OCI-LY1 (cell line): ENCODE measurements at regions not wholly inside any gene's neighbourhood (a gene's known extent, or its start where the extent isn't known, plus 50 kb on each side); places are given as distances from the start of the nearest gene placed in this dataset.

Experiments
- H2AFZ ChIP-seq: fragments of 200-600 bp; sonication (generic), shearing (Covaris generic); 2 replicates; pipeline ENCODE4 v1.6.0; 2014; ENCODE audit warnings: antibody characterized with exemption, mild to moderate bottlenecking, low read length
- H3F3A ChIP-seq: fragments of 200-600 bp; sonication (generic), shearing (Covaris generic); 2 replicates; pipeline ENCODE4 v1.6.0; 2014; ENCODE audit warnings: mild to moderate bottlenecking, antibody characterized with exemption, low read length, moderate library complexity; ENCODE audit not compliant: insufficient read depth
- H3K27ac ChIP-seq: fragments of 200-600 bp; sonication (generic); 2 replicates; pipeline ENCODE4 v1.5.1; 2014; ENCODE audit warnings: low read length, mixed run types, mild to moderate bottlenecking, low read depth; ENCODE audit not compliant: poor library complexity, severe bottlenecking
- H3K27me3 ChIP-seq: fragments of 200-600 bp; sonication (generic); 2 replicates; pipeline ENCODE4 v1.6.0; 2014; ENCODE audit warnings: antibody characterized with exemption, mild to moderate bottlenecking, low read length, moderate library complexity; ENCODE audit not compliant: insufficient read depth
- H3K36me3 ChIP-seq: fragments of 200-600 bp; sonication (generic); 2 replicates; pipeline ENCODE4 v1.6.1; 2014; ENCODE audit warnings: mild to moderate bottlenecking, antibody characterized with exemption, low read length, moderate library complexity, mixed read lengths; ENCODE audit not compliant: insufficient read depth
- H3K4me1 ChIP-seq: fragments of 200-600 bp; sonication (generic); 2 replicates; pipeline ENCODE4 v1.5.1; 2014; ENCODE audit warnings: mild to moderate bottlenecking, low read length, moderate library complexity; ENCODE audit not compliant: insufficient read depth, severe bottlenecking
- H3K4me2 ChIP-seq: fragments of 200-600 bp; sonication (generic), shearing (Covaris generic); 2 replicates; pipeline ENCODE4 v1.6.1; 2014; ENCODE audit warnings: low read length
- H3K4me3 ChIP-seq: fragments of 200-600 bp; sonication (generic); 2 replicates; pipeline ENCODE4 v1.5.1; 2014; ENCODE audit warnings: low read length, low read depth, mild to moderate bottlenecking, mixed read lengths; ENCODE audit not compliant: poor library complexity, severe bottlenecking
- H3K79me2 ChIP-seq: fragments of 200-600 bp; shearing (Covaris generic); 2 replicates; pipeline ENCODE4 v1.6.1; 2016; ENCODE audit warnings: mixed run types, low read length, mixed read lengths; ENCODE audit not compliant: insufficient read depth
- H3K9ac ChIP-seq: fragments of 200-600 bp; sonication (generic), shearing (Covaris generic); 2 replicates; pipeline ENCODE4 v1.6.1; 2014; ENCODE audit warnings: mild to moderate bottlenecking, low read length, mixed read lengths
- H3K9me2 ChIP-seq: fragments of 200-600 bp; sonication (generic), shearing (Covaris generic); 2 replicates; pipeline ENCODE4 v1.6.1; 2014; ENCODE audit warnings: low read depth, mild to moderate bottlenecking, low read length, mixed read lengths
- H3K9me3 ChIP-seq: fragments of 200-600 bp; shearing (Covaris generic); 2 replicates; pipeline ENCODE4 v1.6.1; 2014; ENCODE audit warnings: low read length, mixed read lengths
- H4K20me1 ChIP-seq: fragments of 200-600 bp; sonication (generic), shearing (Covaris generic); 2 replicates; pipeline ENCODE4 v1.6.0; 2016; ENCODE audit warnings: mild to moderate bottlenecking, low read length; ENCODE audit not compliant: insufficient read depth
- EZH2 ChIP-seq: fragments of 200-600 bp; sonication (generic), shearing (Covaris generic); IDR thresholded peaks from 2 replicates; pipeline ENCODE4 v1.8.0; 2017; ENCODE audit warnings: borderline replicate concordance, mixed run types, mild to moderate bottlenecking, antibody characterized with exemption, low read length, moderate library complexity, mixed read lengths
- TF ChIP-seq, protein P1 (sequence below): fragments of 200-600 bp; sonication (generic), shearing (Covaris generic); IDR thresholded peaks from 2 replicates; pipeline ENCODE4 v1.5.1; 2017; ENCODE audit warnings: mild to moderate bottlenecking, antibody characterized with exemption, low read length, moderate library complexity, mixed read lengths

DNA sequence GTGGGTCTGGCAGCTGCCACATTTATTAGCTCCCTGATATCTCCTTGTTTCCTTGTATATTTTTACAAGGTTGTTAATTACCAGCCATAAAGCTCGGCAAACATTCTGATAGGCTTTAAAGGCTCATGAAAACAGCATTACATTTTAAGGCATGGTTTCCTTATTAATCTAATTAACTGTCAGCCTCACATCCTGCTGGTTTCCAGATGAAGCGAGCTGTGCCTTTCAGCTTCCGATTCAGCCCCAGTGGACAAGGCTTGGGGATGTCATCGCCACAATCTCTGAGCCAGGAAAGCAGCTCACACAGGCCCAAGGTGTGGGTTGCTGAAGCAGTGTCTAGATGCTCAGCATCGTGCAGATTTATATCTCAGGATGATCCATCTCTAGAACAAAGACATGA, 66.0 kb upstream of the RALY start:
- H4K20me1 ChIP-seq: no peaks in the 10 kb centered on the region
- no peaks in the 10 kb centered on the region for H3K36me3 ChIP-seq
- H3F3A ChIP-seq: no peaks in the 10 kb centered on the region
- no peaks in the 10 kb centered on the region for H3K9me2 ChIP-seq
- no peak overlapping the region for H3K4me2 ChIP-seq
- no peak overlapping the region for H3K4me3 ChIP-seq
- H2AFZ ChIP-seq: no peak overlapping the region
- 0 out of 2 replicates have a peak, but pooled peaks cover 3% of the 10 kb centered on the region for H3K27me3 ChIP-seq
- H3K4me1 ChIP-seq: no peaks in the 10 kb centered on the region
- TF ChIP-seq EZH2: no peak
- TF ChIP-seq, protein P1, sequence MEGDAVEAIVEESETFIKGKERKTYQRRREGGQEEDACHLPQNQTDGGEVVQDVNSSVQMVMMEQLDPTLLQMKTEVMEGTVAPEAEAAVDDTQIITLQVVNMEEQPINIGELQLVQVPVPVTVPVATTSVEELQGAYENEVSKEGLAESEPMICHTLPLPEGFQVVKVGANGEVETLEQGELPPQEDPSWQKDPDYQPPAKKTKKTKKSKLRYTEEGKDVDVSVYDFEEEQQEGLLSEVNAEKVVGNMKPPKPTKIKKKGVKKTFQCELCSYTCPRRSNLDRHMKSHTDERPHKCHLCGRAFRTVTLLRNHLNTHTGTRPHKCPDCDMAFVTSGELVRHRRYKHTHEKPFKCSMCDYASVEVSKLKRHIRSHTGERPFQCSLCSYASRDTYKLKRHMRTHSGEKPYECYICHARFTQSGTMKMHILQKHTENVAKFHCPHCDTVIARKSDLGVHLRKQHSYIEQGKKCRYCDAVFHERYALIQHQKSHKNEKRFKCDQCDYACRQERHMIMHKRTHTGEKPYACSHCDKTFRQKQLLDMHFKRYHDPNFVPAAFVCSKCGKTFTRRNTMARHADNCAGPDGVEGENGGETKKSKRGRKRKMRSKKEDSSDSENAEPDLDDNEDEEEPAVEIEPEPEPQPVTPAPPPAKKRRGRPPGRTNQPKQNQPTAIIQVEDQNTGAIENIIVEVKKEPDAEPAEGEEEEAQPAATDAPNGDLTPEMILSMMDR: no peak
- no peaks in the 10 kb centered on the region for H3K79me2 ChIP-seq
- no peaks in the 10 kb centered on the region for H3K9me3 ChIP-seq
- H3K27ac ChIP-seq: no peak overlapping the region
- H3K9ac ChIP-seq: no peak overlapping the region

DNA sequence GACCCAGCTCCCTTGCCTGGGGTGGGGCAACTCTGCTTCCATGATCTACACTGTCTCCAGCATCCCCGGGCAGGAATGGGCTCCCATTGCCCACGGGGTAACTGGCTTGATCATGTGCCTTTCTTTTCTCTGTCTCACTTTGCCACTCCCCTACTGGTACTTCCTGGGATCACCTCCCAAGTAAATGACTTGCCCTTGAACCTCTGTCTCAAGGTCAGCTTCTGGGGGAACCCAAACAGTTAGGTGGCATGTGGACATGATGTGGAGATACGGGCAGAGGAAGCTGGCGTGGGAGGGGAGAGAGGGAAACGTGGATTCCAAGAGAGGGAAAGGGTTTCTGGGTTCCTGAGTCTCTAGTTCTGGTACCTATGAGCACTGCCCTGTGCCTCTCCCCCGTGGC, 63.8 kb upstream of the RALY start:
- H2AFZ ChIP-seq: no peak overlapping the region

DNA sequence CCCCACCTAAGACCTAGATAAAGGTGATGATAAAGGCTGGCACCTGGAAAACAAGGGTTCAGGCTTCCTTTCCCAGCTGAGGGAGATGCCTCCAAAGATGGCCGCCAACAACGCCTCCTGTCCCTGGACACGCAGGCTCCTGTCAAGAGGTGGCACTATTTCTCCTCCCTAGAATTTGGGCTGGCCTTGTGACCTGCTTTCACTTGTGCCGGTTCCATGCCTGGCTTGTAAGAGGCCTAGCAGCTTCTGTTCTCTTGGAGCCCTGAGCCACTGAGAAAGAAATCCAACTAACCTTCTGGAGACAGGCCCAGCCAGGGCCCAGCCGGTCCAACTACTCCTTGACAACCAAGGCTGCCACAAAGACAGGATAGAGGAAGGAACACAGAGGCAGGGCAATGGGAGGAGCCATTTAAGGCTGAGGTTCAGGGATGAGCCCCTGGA, 60.2 kb upstream of the RALY start:
- Histone ChIP-seq H4K20me1 (no peaks in the 10 kb centered on the region), H3K4me3 (no peak overlapping the region), H3K27me3 (no peaks in the 10 kb centered on the region), H3F3A (no peaks in the 10 kb centered on the region), H3K36me3 (no peaks in the 10 kb centered on the region), H2AFZ (no peak overlapping the region), H3K79me2 (no peaks in the 10 kb centered on the region), H3K9me2 (no peaks in the 10 kb centered on the region), H3K4me2 (no peak overlapping the region), H3K4me1 (no peaks in the 10 kb centered on the region), H3K9ac (no peak overlapping the region), H3K27ac (no peak overlapping the region), H3K9me3 (no peaks in the 10 kb centered on the region)
- TF ChIP-seq EZH2: no peak
- TF ChIP-seq, protein P1: peak; percentile 68

More for the DNA sequence above, 63.8 kb upstream of the RALY start:
- no peaks in the 10 kb centered on the region for H3K9me2 ChIP-seq
- no peaks in the 10 kb centered on the region for H3K4me1 ChIP-seq
- H3K79me2 ChIP-seq: no peaks in the 10 kb centered on the region
- H3K27me3 ChIP-seq: 0 out of 2 replicates have a peak, but pooled peaks cover under 1% of the 10 kb centered on the region
- H3K9ac ChIP-seq: no peak overlapping the region
- no peak overlapping the region for H3K27ac ChIP-seq
- no peaks in the 10 kb centered on the region for H3K36me3 ChIP-seq
- H3F3A ChIP-seq: no peaks in the 10 kb centered on the region
- TF ChIP-seq, protein P1: no peak
- no peak for TF ChIP-seq EZH2
- H3K4me3 ChIP-seq: no peak overlapping the region
- H3K4me2 ChIP-seq: no peak overlapping the region
- no peaks in the 10 kb centered on the region for H4K20me1 ChIP-seq
- no peaks in the 10 kb centered on the region for H3K9me3 ChIP-seq
